ENCODE measurements at regions not wholly inside any gene's neighbourhood (a gene's known extent, or its start where the extent isn't known, plus 50 kb on each side); places are given as distances from the start of the nearest gene placed in this dataset.

- DNase-seq (ENCODE audit: low read depth, low spot score) (no peak), ATAC-seq (no peak), FAIRE-seq (no peak)
- ChIA-PET SMC1A (ENCODE audit: uncharacterized antibody, unreplicated experiment) (interaction anchor here (0.6 to 1.7 kb wide), 3 partner anchors 8 to 973 kb away, joined by 3 to 10 read pairs (median 5); no protein-coding TSS in a partner anchor), CTCF (interaction anchor here (1.0 kb wide), 1 partner anchor 85 kb away, joined by 3 read pairs; no protein-coding TSS in a partner anchor), RAD21 (ENCODE audit: unreplicated experiment) (no interaction called here), POLR2A (no interaction called here)
- Histone ChIP-seq H3K36me3 (ENCODE audit: control insufficient read depth in 2 of 2, insufficient read depth in 2 of 2, low read length in 1 of 2) (no peaks in the 10 kb centered on the region), H3K4me3 (no peak overlapping the region), H3K9me3 (replicated peaks; ENCODE audit: control insufficient read depth, insufficient read depth, low read length) (no peaks in the 10 kb centered on the region), H3K27ac (ENCODE audit: control insufficient read depth, insufficient read depth) (no peak overlapping the region), H3K4me1 (ENCODE audit: control insufficient read depth, insufficient read depth, low read length) (no peaks in the 10 kb centered on the region), H3K9ac (ENCODE audit: control insufficient read depth, insufficient read depth, low read length) (no peak overlapping the region), H3K79me2 (ENCODE audit: control insufficient read depth, insufficient read depth, low read length) (no peaks in the 10 kb centered on the region), H3K4me2 (ENCODE audit: control insufficient read depth, insufficient read depth) (no peak overlapping the region), H3K27me3 (replicated peaks in 1 of 2; ENCODE audit: control insufficient read depth in 2 of 2, insufficient read depth in 2 of 2, low read length in 1 of 2) (no peaks in the 10 kb centered on the region), H4K20me1 (ENCODE audit: control insufficient read depth, insufficient read depth) (no peaks in the 10 kb centered on the region), H2AFZ (ENCODE audit: control insufficient read depth, low read depth, low read length) (no peak overlapping the region)
- intact Hi-C loops (cut with micrococcal nuclease; ENCODE audit: unreplicated experiment) (no loop called here), in situ Hi-C loops (cut with MboI) (no loop called here)
- no peak for TF ChIP-seq TARDBP (IDR thresholded peaks at IDR 0.05; ENCODE audit: borderline replicate concordance)
- TF ChIP-seq MAX (IDR thresholded peaks at IDR 0.05; ENCODE audit: low read depth, low read length): no peak
- no peak for TF ChIP-seq BCLAF1 (IDR thresholded peaks at IDR 0.05)
- TF ChIP-seq CHD2 (IDR thresholded peaks at IDR 0.05; ENCODE audit: borderline replicate concordance, low read depth, low read length): no peak
- TF ChIP-seq NFIC (IDR thresholded peaks at IDR 0.05; ENCODE audit: low read depth, low read length): no peak
- BruUV-seq (replicated peaks): no TSS peak
- WGBS (ENCODE audit: insufficient coverage, insufficient replicate concordance, low lambda C conversion rate, missing lambda C conversion rate): 10% methylated on average over 9 of the region's 9 CpGs
Observed at GRCh38 chr3:61464518-61465140, 96.7 kb upstream of the PTPRG start.
